HepG2 (cell line): ENCODE measurements at regions not wholly inside any gene's neighbourhood (a gene's known extent, or its start where the extent isn't known, plus 50 kb on each side); places are given as distances from the start of the nearest gene placed in this dataset.

Experiments used
- ATAC-seq: fragments of 200-7000 bp; cut with Tn5 transposase; 3 replicates; pipeline ENCODE4 v1.9.1; 2020; ENCODE audit warnings: mild to moderate bottlenecking, moderate library complexity
- BruUV-seq: library from RNA; stranded (reverse); fragments of 400-500 nt; replicated peaks from 2 replicates; lab custom pipeline; 2021; lab: Mats Ljungman, UMichigan
- CTCF ChIA-PET: fragments of 300-600 bp; formaldehyde crosslinking; extraction: SDS; loops from one replicate; lab custom pipeline; 2021; ENCODE audit warnings: low total read pairs, inconsistent platforms, low intra/inter-chr PET ratio; lab: Yijun Ruan, JAX
- POLR2A ChIA-PET: fragments of 350-600 bp; sonication (Branson Sonifier 250); formaldehyde crosslinking; loops from one replicate; lab custom pipeline; 2020; ENCODE audit warnings: antibody characterized with exemption, inconsistent platforms; lab: Yijun Ruan, JAX
- DNase-seq: peaks from one replicate; pipeline ENCODE4 v3.0.0-alpha.2; 2015; ENCODE audit warnings: low spot score
- FAIRE-seq: peaks from 3 replicates; lab custom pipeline; 2011; peaks lifted over from hg19 to GRCh38; lab: Jason Lieb, UNC
- H2AFZ ChIP-seq: one replicate; pipeline ENCODE4 v1.6.1; 2011; ENCODE audit warnings: low read length, inconsistent platforms
- H3K27ac ChIP-seq: fragments of 300-600 bp; 3 replicates; pipeline ENCODE4 v1.8.0; 2011; ENCODE audit warnings: mixed run types, mild to moderate bottlenecking, mixed read lengths, low read length, inconsistent platforms; ENCODE audit not compliant: insufficient read depth; ENCODE audit errors: extremely low read length
- H3K27me3 ChIP-seq, 2 experiments: fragments of 200-600 bp in 1 of 2; 2 replicates in 1 of 2; 3 replicates in 1 of 2; pipeline versions ENCODE4 v1.6.0 to v1.8.0; 2011; ENCODE audit warnings: low read length in 2 of 2, mild to moderate bottlenecking in 2 of 2, moderate library complexity in 2 of 2, inconsistent platforms in 1 of 2; ENCODE audit not compliant: insufficient read depth in 2 of 2, control insufficient read depth in 1 of 2
- H3K36me3 ChIP-seq, 2 experiments: fragments of 200-600 bp in 1 of 2; replicated peaks in 1 of 2; 2 replicates in 1 of 2; 3 replicates in 1 of 2; pipeline versions ENCODE4 v1.5.1 to v1.8.0; 2011; ENCODE audit warnings: low read length in 2 of 2, inconsistent platforms in 1 of 2; ENCODE audit not compliant: insufficient read depth in 2 of 2, control insufficient read depth in 1 of 2
- H3K4me1 ChIP-seq: 2 replicates; pipeline ENCODE4 v1.5.1; 2012; ENCODE audit warnings: low read length, inconsistent platforms; ENCODE audit not compliant: insufficient read depth
- H3K4me2 ChIP-seq: 2 replicates; pipeline ENCODE4 v1.6.0; 2011; ENCODE audit warnings: low read depth, low read length, inconsistent platforms
- H3K4me3 ChIP-seq, 3 experiments: fragments of 200-600 bp in 1 of 3; sonication (generic), shearing (Covaris generic) in 1 of 3; replicated peaks in 1 of 3; 2 replicates each; pipeline ENCODE4 v1.5.1; 2011 to 2016; ENCODE audit warnings: low read length in 3 of 3, inconsistent platforms in 2 of 3, low read depth in 2 of 3, mild to moderate bottlenecking in 2 of 3, control low read depth in 1 of 3, mixed read lengths in 1 of 3; ENCODE audit not compliant: insufficient read depth in 1 of 3
- H3K79me2 ChIP-seq: one replicate; pipeline ENCODE4 v1.6.1; 2011; ENCODE audit warnings: low read length, inconsistent platforms; ENCODE audit not compliant: insufficient read depth
- H3K9ac ChIP-seq: 2 replicates; pipeline ENCODE4 v1.6.0; 2011; ENCODE audit warnings: mild to moderate bottlenecking, low read depth, low read length, inconsistent platforms; ENCODE audit not compliant: insufficient read depth
- H3K9me3 ChIP-seq: 2 replicates; pipeline ENCODE4 v1.5.1; 2012; ENCODE audit warnings: mild to moderate bottlenecking, low read length
- H4K20me1 ChIP-seq: 2 replicates; pipeline ENCODE4 v1.6.0; 2011; ENCODE audit warnings: inconsistent platforms, mild to moderate bottlenecking, low read length, moderate library complexity; ENCODE audit not compliant: insufficient read depth
- ATF5 ChIP-seq: sonication (generic); formaldehyde crosslinking; IDR thresholded peaks from 2 replicates; pipeline ENCODE4 v1.4.0; 2020; ENCODE audit warnings: mild to moderate bottlenecking, low read depth, missing genetic modification reagents
- BCL3 ChIP-seq: sonication (generic); formaldehyde crosslinking; IDR thresholded peaks from 2 replicates; pipeline ENCODE4 v1.5.1; 2020; ENCODE audit warnings: mild to moderate bottlenecking, missing genetic modification reagents, moderate library complexity
- CENPT ChIP-seq: sonication (generic); formaldehyde crosslinking; IDR thresholded peaks from 2 replicates; pipeline ENCODE4 v1.8.0; 2022; ENCODE audit warnings: low read depth, mild to moderate bottlenecking, moderate library complexity, missing genetic modification reagents
- EEA1 ChIP-seq: sonication (generic); formaldehyde crosslinking; IDR thresholded peaks from 2 replicates; pipeline ENCODE4 v1.5.1; 2020; ENCODE audit warnings: mild to moderate bottlenecking, missing genetic modification reagents, borderline replicate concordance
- ISX ChIP-seq: sonication (generic); formaldehyde crosslinking; conservative IDR thresholded peaks from 2 replicates; pipeline ENCODE4 v1.5.0; 2020; ENCODE audit warnings: missing genetic modification reagents
- KDM2A ChIP-seq: sonication (generic); formaldehyde crosslinking; IDR thresholded peaks from 2 replicates; pipeline ENCODE4 v1.4.0; 2020; ENCODE audit warnings: low read depth, missing genetic modification reagents, borderline replicate concordance
- NKX3-1 ChIP-seq: sonication (generic); formaldehyde crosslinking; IDR thresholded peaks from 2 replicates; pipeline ENCODE4 v1.5.0; 2020; ENCODE audit warnings: missing genetic modification reagents
- PHF5A ChIP-seq: IDR thresholded peaks from one replicate; pipeline ENCODE4 v1.6.1; 2018; ENCODE audit warnings: low read depth, missing genetic modification reagents; ENCODE audit not compliant: unreplicated experiment
- ZBTB1 ChIP-seq: sonication (generic); formaldehyde crosslinking; IDR thresholded peaks from 2 replicates; pipeline ENCODE4 v1.4.0; 2020; ENCODE audit warnings: missing genetic modification reagents, borderline replicate concordance
- ZFP62 ChIP-seq: sonication (generic); formaldehyde crosslinking; IDR thresholded peaks from 2 replicates; pipeline ENCODE4 v1.4.0; 2020; ENCODE audit warnings: missing genetic modification reagents
- ZFP82 ChIP-seq: sonication (generic); formaldehyde crosslinking; IDR thresholded peaks from 2 replicates; pipeline ENCODE4 v1.5.1; 2020; ENCODE audit warnings: mild to moderate bottlenecking, missing genetic modification reagents, borderline replicate concordance
- ZNF20 ChIP-seq: sonication (generic); formaldehyde crosslinking; IDR thresholded peaks from 2 replicates; pipeline ENCODE4 v1.4.0; 2020; ENCODE audit warnings: mild to moderate bottlenecking, moderate library complexity, missing genetic modification reagents
- ZNF331 ChIP-seq: sonication (generic); formaldehyde crosslinking; IDR thresholded peaks from 2 replicates; pipeline ENCODE4 v1.4.0; 2020; ENCODE audit warnings: missing genetic modification reagents
- ZNF460 ChIP-seq: sonication (generic); formaldehyde crosslinking; IDR thresholded peaks from 2 replicates; pipeline ENCODE4 v1.5.1; 2020; ENCODE audit warnings: missing genetic modification reagents, mild to moderate bottlenecking, borderline replicate concordance
- ZNF530 ChIP-seq: sonication (generic); formaldehyde crosslinking; IDR thresholded peaks from 2 replicates; pipeline ENCODE4 v1.5.0; 2020; ENCODE audit warnings: low read depth, mild to moderate bottlenecking, missing genetic modification reagents
- WGBS: methylation state at CpG from one replicate; pipeline ENCODE4 v1.1.6; 2017; ENCODE audit warnings: low lambda C conversion rate; 5-methylcytosine and 5-hydroxymethylcytosine counted together
- in situ Hi-C: cut with HindIII; loops from 2 replicates; pipeline ENCODE4 v1.10.0; 2017; ENCODE audit warnings: low pct_unique_long_range_greater_than_20kb; ENCODE audit not compliant: extremely low pct_ligation_motif_present
- intact Hi-C: fragments of 100-400 bp; cut with micrococcal nuclease; formaldehyde crosslinking; loops from one replicate; pipeline ENCODE4 v1.10.0; 2022; ENCODE audit not compliant: unreplicated experiment
- TF ChIP-seq, protein P1 (sequence below): sonication (generic); formaldehyde crosslinking; IDR thresholded peaks from 2 replicates; pipeline ENCODE4 v1.5.0; 2020; ENCODE audit warnings: mild to moderate bottlenecking, missing genetic modification reagents
- TF ChIP-seq, protein P2 (sequence below): sonication (generic); formaldehyde crosslinking; conservative IDR thresholded peaks from 2 replicates; pipeline ENCODE4 v1.4.0; 2020; ENCODE audit warnings: missing genetic modification reagents

GRCh38 chr21:27082431-27083010 is 115.6 kb upstream of the ADAMTS5 start:
- BruUV-seq, result no TSS peak
- no peak overlapping the region for H3K27ac ChIP-seq
- H3K4me2 ChIP-seq, result no peak overlapping the region
- H3K36me3 ChIP-seq, result no peaks in the 10 kb centered on the region
- no peak for DNase-seq
- intact Hi-C loops, result no loop called here
- no peak overlapping the region for H3K9ac ChIP-seq
- H3K4me1 ChIP-seq, result no peaks in the 10 kb centered on the region
- WGBS, result 1% methylated on average over 4 of the region's 4 CpGs
- no peaks in the 10 kb centered on the region for H4K20me1 ChIP-seq
- no peaks in the 10 kb centered on the region for H3K27me3 ChIP-seq
- no peak for ATAC-seq
- TF ChIP-seq ZFP62 (CRISPR knock-in tag) (no peak), ZNF20 (no peak), BCL3 (CRISPR knock-in tag) (no peak), CENPT (CRISPR knock-in tag) (no peak), ISX (no peak), EEA1 (CRISPR knock-in tag) (no peak), ZNF331 (no peak), ZNF460 (CRISPR knock-in tag) (no peak), NKX3-1 (CRISPR knock-in tag) (no peak), ZNF530 (CRISPR knock-in tag) (no peak), ATF5 (CRISPR knock-in tag) (no peak), ZBTB1 (CRISPR knock-in tag) (no peak), KDM2A (CRISPR knock-in tag) (no peak), PHF5A (CRISPR knock-in tag) (no peak), ZFP82 (CRISPR knock-in tag) (no peak)
- TF ChIP-seq, protein P1, sequence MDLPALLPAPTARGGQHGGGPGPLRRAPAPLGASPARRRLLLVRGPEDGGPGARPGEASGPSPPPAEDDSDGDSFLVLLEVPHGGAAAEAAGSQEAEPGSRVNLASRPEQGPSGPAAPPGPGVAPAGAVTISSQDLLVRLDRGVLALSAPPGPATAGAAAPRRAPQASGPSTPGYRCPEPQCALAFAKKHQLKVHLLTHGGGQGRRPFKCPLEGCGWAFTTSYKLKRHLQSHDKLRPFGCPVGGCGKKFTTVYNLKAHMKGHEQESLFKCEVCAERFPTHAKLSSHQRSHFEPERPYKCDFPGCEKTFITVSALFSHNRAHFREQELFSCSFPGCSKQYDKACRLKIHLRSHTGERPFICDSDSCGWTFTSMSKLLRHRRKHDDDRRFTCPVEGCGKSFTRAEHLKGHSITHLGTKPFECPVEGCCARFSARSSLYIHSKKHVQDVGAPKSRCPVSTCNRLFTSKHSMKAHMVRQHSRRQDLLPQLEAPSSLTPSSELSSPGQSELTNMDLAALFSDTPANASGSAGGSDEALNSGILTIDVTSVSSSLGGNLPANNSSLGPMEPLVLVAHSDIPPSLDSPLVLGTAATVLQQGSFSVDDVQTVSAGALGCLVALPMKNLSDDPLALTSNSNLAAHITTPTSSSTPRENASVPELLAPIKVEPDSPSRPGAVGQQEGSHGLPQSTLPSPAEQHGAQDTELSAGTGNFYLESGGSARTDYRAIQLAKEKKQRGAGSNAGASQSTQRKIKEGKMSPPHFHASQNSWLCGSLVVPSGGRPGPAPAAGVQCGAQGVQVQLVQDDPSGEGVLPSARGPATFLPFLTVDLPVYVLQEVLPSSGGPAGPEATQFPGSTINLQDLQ (CRISPR knock-in tag), result no peak
- TF ChIP-seq, protein P2, sequence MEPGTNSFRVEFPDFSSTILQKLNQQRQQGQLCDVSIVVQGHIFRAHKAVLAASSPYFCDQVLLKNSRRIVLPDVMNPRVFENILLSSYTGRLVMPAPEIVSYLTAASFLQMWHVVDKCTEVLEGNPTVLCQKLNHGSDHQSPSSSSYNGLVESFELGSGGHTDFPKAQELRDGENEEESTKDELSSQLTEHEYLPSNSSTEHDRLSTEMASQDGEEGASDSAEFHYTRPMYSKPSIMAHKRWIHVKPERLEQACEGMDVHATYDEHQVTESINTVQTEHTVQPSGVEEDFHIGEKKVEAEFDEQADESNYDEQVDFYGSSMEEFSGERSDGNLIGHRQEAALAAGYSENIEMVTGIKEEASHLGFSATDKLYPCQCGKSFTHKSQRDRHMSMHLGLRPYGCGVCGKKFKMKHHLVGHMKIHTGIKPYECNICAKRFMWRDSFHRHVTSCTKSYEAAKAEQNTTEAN (CRISPR knock-in tag), result no peak
- no peak overlapping the region for H2AFZ ChIP-seq
- no peaks in the 10 kb centered on the region for H3K79me2 ChIP-seq
- H3K9me3 ChIP-seq, result peaks cover 90% of the 10 kb centered on the region
- no peak overlapping the region for H3K4me3 ChIP-seq
- ChIA-PET POLR2A (no interaction called here), CTCF (no interaction called here)
- in situ Hi-C loops, result no loop called here
- no peak for FAIRE-seq
